Keratinocyte (primary cell): ENCODE measurements at regions not wholly inside any gene's neighbourhood (a gene's known extent, or its start where the extent isn't known, plus 50 kb on each side); places are given as distances from the start of the nearest gene placed in this dataset.

Source experiments
- CTCF ChIP-seq, 3 experiments: IDR thresholded peaks in 1 of 3; conservative IDR thresholded peaks in 1 of 3; optimal IDR thresholded peaks in 1 of 3; 2 replicates in 2 of 3; 3 replicates in 1 of 3; pipeline versions ENCODE3 to v1.5.1; 2011; ENCODE audit warnings: low read length in 3 of 3, mild to moderate bottlenecking in 3 of 3, moderate library complexity in 2 of 3, control low read depth in 1 of 3, inconsistent platforms in 1 of 3; ENCODE audit not compliant: insufficient read depth in 2 of 3; ENCODE audit errors: extremely low read depth in 1 of 3
- EZH2 ChIP-seq: IDR thresholded peaks from one replicate; pipeline ENCODE4 v1.6.1; 2012; ENCODE audit warnings: inconsistent platforms, mild to moderate bottlenecking, low read length, moderate library complexity

DNA sequence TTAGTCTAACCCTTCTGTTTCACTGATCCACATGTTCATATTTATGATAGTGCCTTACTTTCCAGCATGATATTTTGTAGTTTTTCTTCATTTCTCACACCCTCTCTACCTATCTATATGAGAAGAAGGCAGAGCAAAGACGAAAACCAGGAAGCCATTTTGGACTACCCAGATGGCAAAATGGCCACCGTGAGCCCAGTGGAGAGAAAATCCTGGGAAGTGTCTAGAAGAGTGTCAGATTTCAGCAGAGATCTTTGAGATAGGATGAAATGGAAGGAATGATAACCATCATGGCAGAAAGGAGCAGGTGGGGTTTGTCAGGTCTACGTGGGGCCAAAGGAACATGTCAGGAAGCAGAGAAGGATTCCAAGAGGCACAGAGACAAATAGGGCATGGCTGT lies 84.0 kb upstream of the MYCN start:
- no peak for TF ChIP-seq EZH2
- no peak for TF ChIP-seq CTCF (optimal IDR thresholded peaks at IDR 0.05 in 1 of 3, IDR thresholded peaks at IDR 0.05 in 1 of 3, conservative IDR thresholded peaks at IDR 0.05 in 1 of 3; ENCODE audit: extremely low read depth in 1 of 3, insufficient read depth in 2 of 3, low read length in 3 of 3)
